ENCODE measurements at regions not wholly inside any gene's neighbourhood (a gene's known extent, or its start where the extent isn't known, plus 50 kb on each side); places are given as distances from the start of the nearest gene placed in this dataset.

DNA sequence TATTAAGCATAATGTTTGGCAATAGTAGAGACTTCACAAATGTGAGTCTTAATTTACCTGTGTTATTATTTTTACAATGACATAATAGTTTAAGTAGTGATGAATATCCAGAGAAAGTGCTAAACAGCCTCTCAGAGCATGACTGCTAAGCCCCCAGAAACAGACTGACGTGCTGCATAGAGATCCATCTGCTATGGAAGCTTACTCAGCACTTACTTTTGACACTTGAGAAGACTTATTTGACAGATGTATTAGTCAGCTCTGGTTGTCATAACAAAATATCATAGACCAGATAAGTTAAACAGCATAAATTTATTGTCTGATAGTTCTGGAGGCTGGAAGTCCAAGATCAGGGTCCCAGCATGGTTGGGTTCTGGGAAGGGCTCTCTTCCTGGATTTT lies 334.9 kb upstream of the MON1B start:
- TF ChIP-seq, protein P1, sequence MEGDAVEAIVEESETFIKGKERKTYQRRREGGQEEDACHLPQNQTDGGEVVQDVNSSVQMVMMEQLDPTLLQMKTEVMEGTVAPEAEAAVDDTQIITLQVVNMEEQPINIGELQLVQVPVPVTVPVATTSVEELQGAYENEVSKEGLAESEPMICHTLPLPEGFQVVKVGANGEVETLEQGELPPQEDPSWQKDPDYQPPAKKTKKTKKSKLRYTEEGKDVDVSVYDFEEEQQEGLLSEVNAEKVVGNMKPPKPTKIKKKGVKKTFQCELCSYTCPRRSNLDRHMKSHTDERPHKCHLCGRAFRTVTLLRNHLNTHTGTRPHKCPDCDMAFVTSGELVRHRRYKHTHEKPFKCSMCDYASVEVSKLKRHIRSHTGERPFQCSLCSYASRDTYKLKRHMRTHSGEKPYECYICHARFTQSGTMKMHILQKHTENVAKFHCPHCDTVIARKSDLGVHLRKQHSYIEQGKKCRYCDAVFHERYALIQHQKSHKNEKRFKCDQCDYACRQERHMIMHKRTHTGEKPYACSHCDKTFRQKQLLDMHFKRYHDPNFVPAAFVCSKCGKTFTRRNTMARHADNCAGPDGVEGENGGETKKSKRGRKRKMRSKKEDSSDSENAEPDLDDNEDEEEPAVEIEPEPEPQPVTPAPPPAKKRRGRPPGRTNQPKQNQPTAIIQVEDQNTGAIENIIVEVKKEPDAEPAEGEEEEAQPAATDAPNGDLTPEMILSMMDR (conservative IDR thresholded peaks at IDR 0.05) = no peak
- TF ChIP-seq ZFX (IDR thresholded peaks at IDR 0.05) = no peak
